ENCODE measurements at regions not wholly inside any gene's neighbourhood (a gene's known extent, or its start where the extent isn't known, plus 50 kb on each side); places are given as distances from the start of the nearest gene placed in this dataset.

DNA sequence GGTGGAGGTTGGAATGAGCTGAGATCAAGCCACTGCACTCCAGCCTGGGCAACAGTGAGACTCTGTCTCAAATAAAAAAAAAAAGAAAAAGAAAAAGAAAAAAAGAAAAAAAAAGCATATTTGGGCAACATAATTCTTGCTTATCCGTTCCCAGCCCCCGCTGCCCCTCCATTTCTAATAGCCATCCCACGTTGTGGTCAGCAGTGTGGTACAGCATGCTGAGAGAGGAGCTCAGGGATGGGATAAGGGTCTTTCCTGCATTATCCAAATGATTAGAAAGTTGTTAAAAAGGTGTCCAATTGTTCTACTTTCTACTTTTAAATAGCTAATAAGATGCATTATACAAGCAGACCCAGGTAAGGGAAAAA is 104.9 kb upstream of the ZNF92 start:
- TF ChIP-seq, protein P1, sequence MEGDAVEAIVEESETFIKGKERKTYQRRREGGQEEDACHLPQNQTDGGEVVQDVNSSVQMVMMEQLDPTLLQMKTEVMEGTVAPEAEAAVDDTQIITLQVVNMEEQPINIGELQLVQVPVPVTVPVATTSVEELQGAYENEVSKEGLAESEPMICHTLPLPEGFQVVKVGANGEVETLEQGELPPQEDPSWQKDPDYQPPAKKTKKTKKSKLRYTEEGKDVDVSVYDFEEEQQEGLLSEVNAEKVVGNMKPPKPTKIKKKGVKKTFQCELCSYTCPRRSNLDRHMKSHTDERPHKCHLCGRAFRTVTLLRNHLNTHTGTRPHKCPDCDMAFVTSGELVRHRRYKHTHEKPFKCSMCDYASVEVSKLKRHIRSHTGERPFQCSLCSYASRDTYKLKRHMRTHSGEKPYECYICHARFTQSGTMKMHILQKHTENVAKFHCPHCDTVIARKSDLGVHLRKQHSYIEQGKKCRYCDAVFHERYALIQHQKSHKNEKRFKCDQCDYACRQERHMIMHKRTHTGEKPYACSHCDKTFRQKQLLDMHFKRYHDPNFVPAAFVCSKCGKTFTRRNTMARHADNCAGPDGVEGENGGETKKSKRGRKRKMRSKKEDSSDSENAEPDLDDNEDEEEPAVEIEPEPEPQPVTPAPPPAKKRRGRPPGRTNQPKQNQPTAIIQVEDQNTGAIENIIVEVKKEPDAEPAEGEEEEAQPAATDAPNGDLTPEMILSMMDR (IDR thresholded peaks at IDR 0.05; ENCODE audit: low read length) = no peak
- no peak for TF ChIP-seq EZH2 (IDR thresholded peaks at IDR 0.05; ENCODE audit: borderline replicate concordance, low read length)
